GM20000 (cell line): ENCODE measurements at regions not wholly inside any gene's neighbourhood (a gene's known extent, or its start where the extent isn't known, plus 50 kb on each side); places are given as distances from the start of the nearest gene placed in this dataset.

Experiments used
- DNase-seq: peaks from one replicate; pipeline ENCODE4 v3.0.0; 2012; ENCODE audit warnings: low spot score
- TF ChIP-seq, protein P1 (sequence below): IDR thresholded peaks from 2 replicates; pipeline ENCODE4 v1.5.1; 2012; ENCODE audit warnings: mild to moderate bottlenecking, control low read depth; ENCODE audit errors: extremely low read depth, missing control alignments

- TF ChIP-seq, protein P1, sequence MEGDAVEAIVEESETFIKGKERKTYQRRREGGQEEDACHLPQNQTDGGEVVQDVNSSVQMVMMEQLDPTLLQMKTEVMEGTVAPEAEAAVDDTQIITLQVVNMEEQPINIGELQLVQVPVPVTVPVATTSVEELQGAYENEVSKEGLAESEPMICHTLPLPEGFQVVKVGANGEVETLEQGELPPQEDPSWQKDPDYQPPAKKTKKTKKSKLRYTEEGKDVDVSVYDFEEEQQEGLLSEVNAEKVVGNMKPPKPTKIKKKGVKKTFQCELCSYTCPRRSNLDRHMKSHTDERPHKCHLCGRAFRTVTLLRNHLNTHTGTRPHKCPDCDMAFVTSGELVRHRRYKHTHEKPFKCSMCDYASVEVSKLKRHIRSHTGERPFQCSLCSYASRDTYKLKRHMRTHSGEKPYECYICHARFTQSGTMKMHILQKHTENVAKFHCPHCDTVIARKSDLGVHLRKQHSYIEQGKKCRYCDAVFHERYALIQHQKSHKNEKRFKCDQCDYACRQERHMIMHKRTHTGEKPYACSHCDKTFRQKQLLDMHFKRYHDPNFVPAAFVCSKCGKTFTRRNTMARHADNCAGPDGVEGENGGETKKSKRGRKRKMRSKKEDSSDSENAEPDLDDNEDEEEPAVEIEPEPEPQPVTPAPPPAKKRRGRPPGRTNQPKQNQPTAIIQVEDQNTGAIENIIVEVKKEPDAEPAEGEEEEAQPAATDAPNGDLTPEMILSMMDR: no peak
- no peak for DNase-seq
Measured at GRCh38 chr4:125518281-125518680, 203.5 kb downstream of the FAT4 start.

- TF ChIP-seq, protein P1: no peak
- no peak for DNase-seq
Measured at GRCh38 chr4:125519371-125520146, 204.8 kb downstream of the FAT4 start.

DNA sequence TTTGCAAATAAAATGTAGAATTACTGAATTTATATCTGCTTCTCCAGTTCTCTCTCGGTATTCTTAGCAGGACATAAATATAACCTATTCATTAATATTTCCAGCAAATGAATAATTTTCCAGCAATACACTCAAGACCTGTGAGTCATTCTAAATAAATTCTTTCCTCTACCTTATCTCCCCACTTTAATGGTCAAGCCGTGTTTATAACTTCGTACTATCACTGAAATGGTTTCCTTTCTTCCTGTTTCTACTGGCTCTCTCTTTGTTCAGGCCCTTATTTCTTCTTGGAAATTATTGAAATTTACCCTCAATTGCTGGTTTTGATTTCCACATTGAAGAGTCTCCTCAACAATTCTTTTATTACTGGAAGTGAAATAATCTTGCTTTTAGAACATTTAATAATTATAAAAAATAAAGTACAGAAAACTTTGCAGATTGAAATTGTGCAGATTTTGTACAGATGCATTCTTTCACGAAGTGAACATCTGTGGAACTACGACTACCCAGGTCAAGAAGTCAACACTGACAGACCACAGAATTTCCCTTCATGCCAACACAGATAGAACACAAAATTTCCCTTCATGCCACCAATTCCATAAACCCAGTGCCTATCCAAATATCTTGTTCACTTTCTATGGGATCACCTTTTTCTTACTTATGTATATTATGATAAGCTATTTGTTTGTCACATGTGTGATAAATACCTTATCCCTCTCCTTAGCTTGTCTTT is 205.7 kb downstream of the FAT4 start:
- DNase-seq: no peak
- TF ChIP-seq, protein P1: no peak

- TF ChIP-seq, protein P1: no peak
- no peak for DNase-seq
Measured at GRCh38 chr4:125522588-125522987, 207.8 kb downstream of the FAT4 start.

- no peak for DNase-seq
- TF ChIP-seq, protein P1: no peak
Measured at GRCh38 chr4:125522992-125523391, 208.2 kb downstream of the FAT4 start.

DNA sequence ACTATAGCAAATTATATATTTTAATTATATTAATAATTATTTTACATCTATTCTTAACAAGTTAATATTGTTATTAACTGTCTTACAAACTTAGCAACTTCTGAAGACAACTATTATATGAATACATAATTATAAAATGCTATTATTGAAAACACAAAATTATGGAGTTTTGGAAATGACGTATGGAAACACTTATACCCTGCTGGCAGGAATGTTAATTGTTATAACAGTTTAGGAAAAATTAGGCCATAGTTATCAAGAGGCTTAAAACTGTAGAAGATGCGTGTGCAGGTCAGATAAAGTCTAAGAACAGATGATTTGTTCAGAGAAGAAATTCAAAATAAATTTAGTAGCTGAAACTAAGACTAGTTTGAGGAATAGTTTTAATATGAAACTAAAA is 211.7 kb downstream of the FAT4 start:
- no peak for DNase-seq
- TF ChIP-seq, protein P1: no peak

GRCh38 chr4:125527681-125528080 is 212.9 kb downstream of the FAT4 start:
- no peak for DNase-seq
- TF ChIP-seq, protein P1: no peak
